ENCODE measurements at regions not wholly inside any gene's neighbourhood (a gene's known extent, or its start where the extent isn't known, plus 50 kb on each side); places are given as distances from the start of the nearest gene placed in this dataset.

DNA sequence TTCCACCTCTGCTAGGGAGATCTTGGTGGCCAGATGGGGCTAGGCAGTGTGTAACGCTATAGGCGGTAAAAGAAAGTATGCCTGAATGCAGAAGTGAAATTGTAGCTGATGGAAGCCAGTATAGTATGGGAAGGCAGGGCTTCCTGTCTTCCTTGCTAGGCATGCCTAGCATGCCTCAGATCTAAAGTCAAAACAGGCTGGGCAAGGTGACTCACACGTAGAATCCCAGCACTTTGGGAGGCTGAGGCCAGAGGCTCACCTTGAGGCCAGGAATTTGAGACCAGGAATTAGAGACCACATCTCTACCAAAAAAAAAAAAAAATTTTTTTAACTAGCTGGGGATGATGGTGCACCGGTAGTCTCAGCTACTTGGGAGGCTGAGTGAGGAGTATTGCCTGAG is 281.7 kb upstream of the MTNR1B start:
- no peak for TF ChIP-seq EP300 (IDR thresholded peaks at IDR 0.05)
- no peak for TF ChIP-seq POLR2A (IDR thresholded peaks at IDR 0.05)
- no peak for TF ChIP-seq POLR2AphosphoS5 (IDR thresholded peaks at IDR 0.05)

Measured in upper lobe of left lung (tissue), 4 donors.